Psoas muscle (tissue), 7 donors: ENCODE measurements at regions not wholly inside any gene's neighbourhood (a gene's known extent, or its start where the extent isn't known, plus 50 kb on each side); places are given as distances from the start of the nearest gene placed in this dataset.
A peak's percentile ranks its signal among the peaks of the same experiment; 100 is the strongest.

ENCODE experiments used
- ATAC-seq, 4 donors: fragments of 200-7000 bp; cut with Tn5 transposase; one replicate each; pipeline ENCODE4 v1.9.1; 2020; ENCODE audit warnings: moderate library complexity in 3 of 4, mild to moderate bottlenecking in 2 of 4
- DNase-seq, 2 donors: peaks; one replicate each; pipeline ENCODE4 v3.0.0-alpha.2; 2020
- H3K27ac ChIP-seq: fragments of 200-600 bp; one replicate; pipeline ENCODE4 v1.8.0; 2022
- H3K27me3 ChIP-seq, 3 donors: fragments of 200-600 bp in 1 of 3; one replicate each; pipeline versions ENCODE4 v1.6.1 to v1.8.0; 2013 to 2022; ENCODE audit warnings: low read length in 2 of 3, mild to moderate bottlenecking in 2 of 3, moderate library complexity in 1 of 3; ENCODE audit not compliant: insufficient read depth in 3 of 3
- H3K36me3 ChIP-seq, 2 donors: fragments of 200-600 bp in 1 of 2; one replicate each; pipeline versions ENCODE4 v1.6.1 to v1.8.0; 2013 to 2022; ENCODE audit warnings: low read depth in 1 of 2, mild to moderate bottlenecking in 1 of 2, moderate library complexity in 1 of 2; ENCODE audit not compliant: insufficient read depth in 1 of 2
- H3K4me1 ChIP-seq: fragments of 200-600 bp; one replicate; pipeline ENCODE4 v1.8.0; 2022
- H3K4me3 ChIP-seq: fragments of 200-600 bp; one replicate; pipeline ENCODE4 v1.8.0; 2022; ENCODE audit warnings: mild to moderate bottlenecking
- H3K9me3 ChIP-seq: fragments of 200-600 bp; one replicate; pipeline ENCODE4 v1.8.0; 2022
- CTCF ChIP-seq: fragments of 200-600 bp; IDR thresholded peaks from one replicate; pipeline ENCODE4 v1.8.0; 2022; ENCODE audit warnings: antibody characterized with exemption
- WGBS, 3 donors: extraction: QIAGEN DNeasy Blood & Tissue Kit; methylation state at CpG; one replicate each; pipeline versions ENCODE4 v1.1.6 to v1.1.7; 2013; 5-methylcytosine and 5-hydroxymethylcytosine counted together
- intact Hi-C, 2 donors: fragments of 100-400 bp; cut with DNase I; formaldehyde crosslinking; loops; one replicate each; pipeline versions ENCODE4 v1.11.0 to v1.14.2; 2022
- donor health status: healthy with polysubstance abuse.
- donor health status: DM: no; HTN: no; CAD: no; lungs with moderate emphysema.
- donor health status: Bipolar disorder and iron deficiency.
- donor health status: healthy.
- donor health status: DM: yes; HTN: yes; CAD: no.
- donor health status: DM: no; HTN: no; CAD: no.
- donor health status: DM: yes; HTN: yes; CAD: no.

- Histone ChIP-seq H3K27me3 (no peaks in the 10 kb centered on the region), H3K9me3 (no peaks in the 10 kb centered on the region), H3K27ac (no peak overlapping the region), H3K36me3 (no peaks in the 10 kb centered on the region), H3K4me3 (no peak overlapping the region), H3K4me1 (no peaks in the 10 kb centered on the region)
- intact Hi-C loops, result no loop called here
- no peak for DNase-seq
- ATAC-seq, result peak in 3 of 4 donors; percentile 58 to 77 (median 72)
- 36 to 40% (median 39%) methylated on average over 2 of the region's 2 CpGs for WGBS, 3 donors
- TF ChIP-seq CTCF, result no peak
Observed at GRCh38 chr21:20023193-20023592, 975.0 kb upstream of the NCAM2 start.

GRCh38 chr21:20024741-20025140 is 973.5 kb upstream of the NCAM2 start:
- Histone ChIP-seq H3K4me3 (no peak overlapping the region), H3K9me3 (no peaks in the 10 kb centered on the region), H3K27ac (no peak overlapping the region), H3K27me3 (no peaks in the 10 kb centered on the region), H3K4me1 (no peaks in the 10 kb centered on the region), H3K36me3 (no peaks in the 10 kb centered on the region)
- TF ChIP-seq CTCF, result no peak
- WGBS, 3 donors, result 87 to 90% (median 88%) methylated on average over 7 of the region's 7 CpGs
- DNase-seq (no peak), ATAC-seq (no peak)
- intact Hi-C loops, result no loop called here

GRCh38 chr21:20026543-20026942 is 971.7 kb upstream of the NCAM2 start:
- Histone ChIP-seq H3K36me3 (no peaks in the 10 kb centered on the region), H3K27ac (no peak overlapping the region), H3K9me3 (no peaks in the 10 kb centered on the region), H3K4me1 (no peaks in the 10 kb centered on the region), H3K4me3 (no peak overlapping the region), H3K27me3 (no peaks in the 10 kb centered on the region)
- intact Hi-C loops, result no loop called here
- DNase-seq, result no peak
- 89 to 98% (median 90%) methylated on average over 2 of the region's 2 CpGs for WGBS, 3 donors
- TF ChIP-seq CTCF, result no peak
- ATAC-seq, result no peak

DNA sequence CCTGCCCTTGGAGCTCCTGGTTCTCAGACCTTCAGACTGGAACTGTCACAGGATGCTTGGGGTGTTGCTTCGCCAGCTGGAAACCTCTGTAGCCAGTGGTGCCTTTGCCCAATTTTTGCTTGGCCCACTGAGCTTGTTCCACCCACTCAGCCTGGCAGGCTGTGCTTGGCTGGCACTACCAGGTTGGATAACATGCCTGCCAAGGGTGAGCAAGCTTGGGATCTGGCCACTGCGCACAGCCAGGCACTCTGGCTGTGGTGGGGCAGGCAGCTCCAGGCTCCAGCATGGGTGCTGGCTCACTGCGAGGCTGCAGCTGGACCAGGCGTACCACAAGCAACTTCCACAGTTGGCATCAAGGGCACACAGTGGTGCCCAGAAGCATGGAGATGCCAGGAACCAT is 967.8 kb upstream of the NCAM2 start:
- ATAC-seq, result peak; percentile 15 to 69 (median 58)
- WGBS, 3 donors, result 31 to 43% (median 38%) methylated on average over 4 of the region's 4 CpGs
- DNase-seq, result peak in 1 of 2 donors; percentile 57
- no peak for TF ChIP-seq CTCF
- H3K4me3 ChIP-seq, result no peak overlapping the region
- H3K36me3 ChIP-seq, result no peaks in the 10 kb centered on the region
- H3K9me3 ChIP-seq, result no peaks in the 10 kb centered on the region
- H3K4me1 ChIP-seq, result no peaks in the 10 kb centered on the region
- no peak overlapping the region for H3K27ac ChIP-seq
- intact Hi-C loops, result no loop called here
- H3K27me3 ChIP-seq, result no peaks in the 10 kb centered on the region

- no peaks in the 10 kb centered on the region for H3K27me3 ChIP-seq
- intact Hi-C loops, result no loop called here
- H3K9me3 ChIP-seq, result no peaks in the 10 kb centered on the region
- no peaks in the 10 kb centered on the region for H3K36me3 ChIP-seq
- 56 to 93% (median 58%) methylated on average over 3 to 4 of the region's 4 CpGs for WGBS, 3 donors
- no peak overlapping the region for H3K27ac ChIP-seq
- ATAC-seq (no peak), DNase-seq (no peak)
- H3K4me3 ChIP-seq, result no peak overlapping the region
- H3K4me1 ChIP-seq, result no peaks in the 10 kb centered on the region
- TF ChIP-seq CTCF, result no peak
Observed at GRCh38 chr21:20031807-20032206, 966.4 kb upstream of the NCAM2 start.
